ENCODE measurements at regions not wholly inside any gene's neighbourhood (a gene's known extent, or its start where the extent isn't known, plus 50 kb on each side); places are given as distances from the start of the nearest gene placed in this dataset.

- ATAC-seq (no peak), DNase-seq (ENCODE audit: low read depth, low spot score) (no peak)
- Histone ChIP-seq H2AFZ (ENCODE audit: low read depth, low read length, poor library complexity, severe bottlenecking) (no peak overlapping the region), H3K27me3 (ENCODE audit: insufficient read depth, low read length) (no peaks in the 10 kb centered on the region), H3K79me2 (ENCODE audit: insufficient read depth, low read length) (no peaks in the 10 kb centered on the region), H3K36me3 (ENCODE audit: control insufficient read depth in 1 of 2, insufficient read depth in 2 of 2, low read length in 2 of 2) (no peaks in the 10 kb centered on the region; a peak in 1 of 4 replicates), H3K9me3 (ENCODE audit: control insufficient read depth in 1 of 2, insufficient read depth in 1 of 2, low read depth in 1 of 2, low read length in 2 of 2) (no peaks in the 10 kb centered on the region), H4K20me1 (ENCODE audit: insufficient read depth) (no peaks in the 10 kb centered on the region), H3K9me2 (ENCODE audit: insufficient read depth) (no peaks in the 10 kb centered on the region), H3K4me1 (ENCODE audit: control insufficient read depth in 1 of 2, insufficient read depth in 2 of 2, low read length in 2 of 2) (no peaks in the 10 kb centered on the region), H3K4me3 (replicated peaks in 1 of 2; ENCODE audit: low read depth in 1 of 2, low read length in 2 of 2) (no peak overlapping the region), H3K4me2 (ENCODE audit: low read length) (no peak overlapping the region), H3K9ac (ENCODE audit: low read length) (no peak overlapping the region), H3K27ac (ENCODE audit: low read depth, low read length) (no peak overlapping the region)
- intact Hi-C loops (cut with micrococcal nuclease), result no loop called here
- RAD21 ChIA-PET (ENCODE audit: low non-redundant PET in 1 of 2, low total read pairs in 2 of 2, uncharacterized antibody in 2 of 2, unreplicated experiment in 2 of 2), result no interaction called here
- POLR2A ChIA-PET, result no interaction called here
- TF ChIP-seq FOSL1 (IDR thresholded peaks at IDR 0.05; ENCODE audit: low read depth) (no peak), RAD21 (IDR thresholded peaks at IDR 0.05; ENCODE audit: low read depth) (no peak), ZFX (IDR thresholded peaks at IDR 0.05) (no peak), JUND (IDR thresholded peaks at IDR 0.05) (no peak), SIN3A (IDR thresholded peaks at IDR 0.05; ENCODE audit: low read depth) (no peak)
- no TSS peak for BruUV-seq (replicated peaks)
- CTCF ChIA-PET, result interaction anchor here (2.4 kb wide), 1 partner anchor 15 kb away, joined by 11 read pairs; no protein-coding TSS in a partner anchor
These were observed 204.3 kb upstream of the PSMD7 start for GRCh38 chr16:74092336-74092735.

- TF ChIP-seq TCF7L2 (IDR thresholded peaks at IDR 0.05; ENCODE audit: borderline replicate concordance, extremely low read depth, insufficient read depth, insufficient read length) (no peak), JUND (IDR thresholded peaks at IDR 0.05) (no peak), MAX (IDR thresholded peaks at IDR 0.05) (no peak), CEBPB (IDR thresholded peaks at IDR 0.05; ENCODE audit: low read depth) (no peak)
- POLR2A ChIA-PET, result no interaction called here
- H3K4me2 ChIP-seq (ENCODE audit: low read length), result no peak overlapping the region
- H3K79me2 ChIP-seq (ENCODE audit: insufficient read depth, low read length), result no peaks in the 10 kb centered on the region
- no peaks in the 10 kb centered on the region for H3K9me3 ChIP-seq (ENCODE audit: control insufficient read depth in 1 of 2, insufficient read depth in 1 of 2, low read depth in 1 of 2, low read length in 2 of 2)
- no peaks in the 10 kb centered on the region for H3K4me1 ChIP-seq (ENCODE audit: control insufficient read depth in 1 of 2, insufficient read depth in 2 of 2, low read length in 2 of 2)
- no peak overlapping the region for H3K9ac ChIP-seq (ENCODE audit: low read length)
- H3K9me2 ChIP-seq (ENCODE audit: insufficient read depth), result no peaks in the 10 kb centered on the region
- no peaks in the 10 kb centered on the region; the same call in 1 of the 2 replicates for H3K27me3 ChIP-seq (ENCODE audit: insufficient read depth, low read length)
- no peak overlapping the region for H2AFZ ChIP-seq (ENCODE audit: low read depth, low read length, poor library complexity, severe bottlenecking)
- BruUV-seq (replicated peaks), result no TSS peak
- intact Hi-C loops (cut with micrococcal nuclease), result no loop called here
- H3K36me3 ChIP-seq (ENCODE audit: control insufficient read depth in 1 of 2, insufficient read depth in 2 of 2, low read length in 2 of 2), result no peaks in the 10 kb centered on the region; a peak in 1 of 4 replicates
- H4K20me1 ChIP-seq (ENCODE audit: insufficient read depth), result no peaks in the 10 kb centered on the region
- CTCF ChIA-PET, result no interaction called here
- ATAC-seq (no peak), DNase-seq (ENCODE audit: low read depth, low spot score) (no peak)
- H3K4me3 ChIP-seq (replicated peaks in 1 of 2; ENCODE audit: low read depth in 1 of 2, low read length in 2 of 2), result no peak overlapping the region
- H3K27ac ChIP-seq (ENCODE audit: low read depth, low read length), result no peak overlapping the region
- RAD21 ChIA-PET (ENCODE audit: low non-redundant PET in 1 of 2, low total read pairs in 2 of 2, uncharacterized antibody in 2 of 2, unreplicated experiment in 2 of 2), result no interaction called here
These were observed 205.7 kb upstream of the PSMD7 start for GRCh38 chr16:74090871-74091270.
